Heart left ventricle (tissue), 13 donors: ENCODE measurements at regions not wholly inside any gene's neighbourhood (a gene's known extent, or its start where the extent isn't known, plus 50 kb on each side); places are given as distances from the start of the nearest gene placed in this dataset.

ENCODE experiments used
- POLR2A ChIP-seq, 2 donors: fragments of 450-650 bp; IDR thresholded peaks; one replicate each; pipeline ENCODE4 v1.6.1; 2017; ENCODE audit warnings: antibody characterized with exemption in 2 of 2, mild to moderate bottlenecking in 2 of 2, moderate library complexity in 2 of 2
- TF ChIP-seq, protein P1 (sequence below), 12 donors: fragments of 200-600 bp; sonication (generic) in 4 of 12; IDR thresholded peaks; one replicate each; pipeline versions ENCODE4 v1.5.0 to v1.8.0; 2018 to 2022; ENCODE audit warnings: antibody characterized with exemption in 12 of 12, mild to moderate bottlenecking in 5 of 12
- donor health status: ischemic (EF 13 %, LVEDD 7.1; RV severe dilation, severe dysfunction).
- donor health status: DM: no; HTN: yes; CAD: no.
- donor health status: DM: no; HTN: no; CAD: no.
- donor health status: ischemic (EF 25% LVEDD 6.9; RV normal size, moderate dysfunction).
- donor health status: ischemic (EF 25% LVEDD 5.7; RV mildly dilated, moderate dysfunction).
- donor health status: ischemic (EF 35%, LVEDD 5.7; RV mildly dilated, moderate dysfunction).
- donor health status: nonischemic (EF 11% LVEDD 7.7; RV severe dilation, severe dysfunction).
- donor health status: DM: yes; HTN: yes; CAD: no.
- donor health status: PGD.
- donor health status: ischemic (EF 29% LVEDD 5.4; RV normal size, mild dysfunction).
- donor health status: nonischemic (EF 23%, LVEDD 6.1; RV moderate dilation, normal function).

GRCh38 chrX:43479070-43479469, 177.0 kb upstream of the MAOA start:
- TF ChIP-seq, protein P1, sequence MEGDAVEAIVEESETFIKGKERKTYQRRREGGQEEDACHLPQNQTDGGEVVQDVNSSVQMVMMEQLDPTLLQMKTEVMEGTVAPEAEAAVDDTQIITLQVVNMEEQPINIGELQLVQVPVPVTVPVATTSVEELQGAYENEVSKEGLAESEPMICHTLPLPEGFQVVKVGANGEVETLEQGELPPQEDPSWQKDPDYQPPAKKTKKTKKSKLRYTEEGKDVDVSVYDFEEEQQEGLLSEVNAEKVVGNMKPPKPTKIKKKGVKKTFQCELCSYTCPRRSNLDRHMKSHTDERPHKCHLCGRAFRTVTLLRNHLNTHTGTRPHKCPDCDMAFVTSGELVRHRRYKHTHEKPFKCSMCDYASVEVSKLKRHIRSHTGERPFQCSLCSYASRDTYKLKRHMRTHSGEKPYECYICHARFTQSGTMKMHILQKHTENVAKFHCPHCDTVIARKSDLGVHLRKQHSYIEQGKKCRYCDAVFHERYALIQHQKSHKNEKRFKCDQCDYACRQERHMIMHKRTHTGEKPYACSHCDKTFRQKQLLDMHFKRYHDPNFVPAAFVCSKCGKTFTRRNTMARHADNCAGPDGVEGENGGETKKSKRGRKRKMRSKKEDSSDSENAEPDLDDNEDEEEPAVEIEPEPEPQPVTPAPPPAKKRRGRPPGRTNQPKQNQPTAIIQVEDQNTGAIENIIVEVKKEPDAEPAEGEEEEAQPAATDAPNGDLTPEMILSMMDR (IDR thresholded peaks at IDR 0.05): no peak
- no peak for TF ChIP-seq POLR2A (IDR thresholded peaks at IDR 0.05)
